Astrocyte (in vitro differentiated cells and primary cell): ENCODE measurements at regions not wholly inside any gene's neighbourhood (a gene's known extent, or its start where the extent isn't known, plus 50 kb on each side); places are given as distances from the start of the nearest gene placed in this dataset.

Experiments
- DNase-seq: peaks from one replicate; pipeline ENCODE4 v3.0.0-alpha.2; 2010; ENCODE audit warnings: low read depth
- FAIRE-seq: peaks from 2 replicates; lab custom pipeline; 2011; peaks lifted over from hg19 to GRCh38; lab: Jason Lieb, UNC
- H2AFZ ChIP-seq: 2 replicates; pipeline ENCODE4 v1.6.0; 2012; ENCODE audit warnings: low read depth, low read length, inconsistent platforms
- H3K27ac ChIP-seq: 2 replicates; pipeline ENCODE4 v1.5.1; 2011; ENCODE audit warnings: low read depth, low read length, inconsistent platforms
- H3K27me3 ChIP-seq: 2 replicates; pipeline ENCODE4 v1.6.0; 2011; ENCODE audit warnings: low read length, inconsistent platforms; ENCODE audit not compliant: insufficient read depth
- H3K36me3 ChIP-seq: 2 replicates; pipeline ENCODE4 v1.5.1; 2011; ENCODE audit warnings: low read length, inconsistent platforms; ENCODE audit not compliant: insufficient read depth
- H3K4me1 ChIP-seq: 2 replicates; pipeline ENCODE4 v1.5.1; 2011; ENCODE audit warnings: low read length, inconsistent platforms; ENCODE audit not compliant: insufficient read depth
- H3K4me2 ChIP-seq: 2 replicates; pipeline ENCODE4 v1.6.0; 2012; ENCODE audit warnings: low read length, inconsistent platforms
- H3K4me3 ChIP-seq: 2 replicates; pipeline ENCODE4 v1.5.1; 2011; ENCODE audit warnings: low read depth, mild to moderate bottlenecking, low read length, inconsistent platforms; ENCODE audit not compliant: insufficient read depth
- H3K79me2 ChIP-seq: 2 replicates; pipeline ENCODE4 v1.6.0; 2012; ENCODE audit warnings: mild to moderate bottlenecking, low read length, inconsistent platforms; ENCODE audit not compliant: insufficient read depth
- H3K9ac ChIP-seq: 2 replicates; pipeline ENCODE4 v1.6.0; 2012; ENCODE audit warnings: mild to moderate bottlenecking, low read length, inconsistent platforms
- H3K9me3 ChIP-seq: 2 replicates; pipeline ENCODE4 v1.5.1; 2012; ENCODE audit warnings: low read depth, mild to moderate bottlenecking, low read length, inconsistent platforms; ENCODE audit not compliant: insufficient read depth
- H4K20me1 ChIP-seq: 2 replicates; pipeline ENCODE4 v1.6.0; 2012; ENCODE audit warnings: low read length, inconsistent platforms; ENCODE audit not compliant: insufficient read depth
- H3K27ac Mint-ChIP-seq: one replicate; pipeline ENCODE4 v1.8.0; 2021; ENCODE audit warnings: mild to moderate bottlenecking, mixed read lengths; ENCODE audit not compliant: unreplicated experiment
- H3K27me3 Mint-ChIP-seq: one replicate; pipeline ENCODE4 v1.8.0; 2021; ENCODE audit warnings: low read depth, mixed read lengths; ENCODE audit not compliant: unreplicated experiment
- H3K36me3 Mint-ChIP-seq: one replicate; pipeline ENCODE4 v1.8.0; 2021; ENCODE audit warnings: low read depth, mixed read lengths; ENCODE audit not compliant: unreplicated experiment
- H3K4me1 Mint-ChIP-seq: one replicate; pipeline ENCODE4 v1.8.0; 2021; ENCODE audit warnings: low read depth, mixed read lengths; ENCODE audit not compliant: unreplicated experiment
- H3K4me3 Mint-ChIP-seq: one replicate; pipeline ENCODE4 v1.8.0; 2021; ENCODE audit warnings: mild to moderate bottlenecking, moderate library complexity, mixed read lengths; ENCODE audit not compliant: unreplicated experiment
- H3K9me3 Mint-ChIP-seq: one replicate; pipeline ENCODE4 v1.8.0; 2021; ENCODE audit warnings: mild to moderate bottlenecking, mixed read lengths; ENCODE audit not compliant: unreplicated experiment
- CTCF ChIP-seq: IDR thresholded peaks from 2 replicates; pipeline ENCODE4 v1.5.1; 2011; ENCODE audit warnings: low read depth, mild to moderate bottlenecking, inconsistent platforms, low read length, moderate library complexity; ENCODE audit not compliant: insufficient read depth
- EZH2 ChIP-seq: IDR thresholded peaks from 2 replicates; pipeline ENCODE4 v1.6.1; 2012; ENCODE audit warnings: mild to moderate bottlenecking, low read length, inconsistent platforms; ENCODE audit not compliant: insufficient read depth

GRCh38 chr7:149627911-149628310 lies 130.3 kb upstream of the ZNF746 start:
- H3K4me1 ChIP-seq = peaks cover 6% of the 10 kb centered on the region
- FAIRE-seq (no peak), DNase-seq (no peak)
- Mint-ChIP-seq H3K36me3 (peaks cover 3% of the 10 kb centered on the region), H3K27ac (no peak overlapping the region), H3K4me3 (no peak overlapping the region), H3K27me3 (peaks cover 21% of the 10 kb centered on the region), H3K4me1 (peaks cover 2% of the 10 kb centered on the region), H3K9me3 (no peaks in the 10 kb centered on the region)
- no peak overlapping the region for H3K9ac ChIP-seq
- no peak overlapping the region for H2AFZ ChIP-seq
- H3K79me2 ChIP-seq = peaks cover 17% of the 10 kb centered on the region
- no peak overlapping the region for H3K4me3 ChIP-seq
- no peak overlapping the region for H3K4me2 ChIP-seq
- peaks cover 9% of the 10 kb centered on the region for H4K20me1 ChIP-seq
- H3K27me3 ChIP-seq = peaks cover 10% of the 10 kb centered on the region
- no peaks in the 10 kb centered on the region for H3K36me3 ChIP-seq
- no peak overlapping the region for H3K27ac ChIP-seq
- no peaks in the 10 kb centered on the region for H3K9me3 ChIP-seq
- TF ChIP-seq EZH2 (no peak), CTCF (no peak)

- Mint-ChIP-seq H3K27me3 (peaks cover 21% of the 10 kb centered on the region), H3K9me3 (no peaks in the 10 kb centered on the region), H3K4me1 (peaks cover 8% of the 10 kb centered on the region), H3K36me3 (peaks cover 3% of the 10 kb centered on the region), H3K4me3 (no peak overlapping the region), H3K27ac (no peak overlapping the region)
- no peaks in the 10 kb centered on the region for H3K36me3 ChIP-seq
- H3K4me3 ChIP-seq = no peak overlapping the region
- peaks cover 26% of the 10 kb centered on the region for H3K79me2 ChIP-seq
- no peak for TF ChIP-seq CTCF
- TF ChIP-seq EZH2 = no peak
- no peak overlapping the region for H3K4me2 ChIP-seq
- FAIRE-seq (no peak), DNase-seq (no peak)
- H3K27me3 ChIP-seq = peaks cover 10% of the 10 kb centered on the region
- peaks cover 7% of the 10 kb centered on the region for H3K4me1 ChIP-seq
- H3K9me3 ChIP-seq = no peaks in the 10 kb centered on the region
- no peak overlapping the region for H3K9ac ChIP-seq
- H4K20me1 ChIP-seq = peaks cover 19% of the 10 kb centered on the region
- no peak overlapping the region for H2AFZ ChIP-seq
- no peak overlapping the region for H3K27ac ChIP-seq
These were observed 129.4 kb upstream of the ZNF746 start for GRCh38 chr7:149626972-149627371.

GRCh38 chr7:149625947-149626392 lies 128.4 kb upstream of the ZNF746 start:
- Histone ChIP-seq H2AFZ (no peak overlapping the region), H3K4me3 (no peak overlapping the region), H3K27me3 (peaks cover 10% of the 10 kb centered on the region), H3K27ac (no peak overlapping the region), H3K36me3 (no peaks in the 10 kb centered on the region), H4K20me1 (peaks cover 25% of the 10 kb centered on the region), H3K9ac (no peak overlapping the region), H3K79me2 (peaks cover 31% of the 10 kb centered on the region), H3K4me1 (peaks cover 7% of the 10 kb centered on the region), H3K4me2 (no peak overlapping the region), H3K9me3 (no peaks in the 10 kb centered on the region)
- FAIRE-seq = no peak
- DNase-seq = no peak
- H3K36me3 Mint-ChIP-seq = peaks cover 3% of the 10 kb centered on the region
- no peaks in the 10 kb centered on the region for H3K9me3 Mint-ChIP-seq
- H3K27ac Mint-ChIP-seq = no peak overlapping the region
- TF ChIP-seq CTCF (no peak), EZH2 (no peak)
- H3K27me3 Mint-ChIP-seq = peaks cover 21% of the 10 kb centered on the region
- H3K4me3 Mint-ChIP-seq = peak overlapping the region; percentile 22
- H3K4me1 Mint-ChIP-seq = peaks cover 9% of the 10 kb centered on the region
